Glutamatergic neuron (in vitro differentiated cells): ENCODE measurements at regions not wholly inside any gene's neighbourhood (a gene's known extent, or its start where the extent isn't known, plus 50 kb on each side); places are given as distances from the start of the nearest gene placed in this dataset.

ENCODE experiments used
- DNase-seq: peaks from one replicate; pipeline ENCODE4 v3.0.0; 2022
- H3K27ac Mint-ChIP-seq: one replicate; pipeline ENCODE4 v1.8.0; 2020; ENCODE audit warnings: mild to moderate bottlenecking, mixed read lengths, inconsistent platforms; ENCODE audit not compliant: unreplicated experiment
- H3K27me3 Mint-ChIP-seq: one replicate; pipeline ENCODE4 v1.8.0; 2020; ENCODE audit warnings: mild to moderate bottlenecking, moderate library complexity, mixed read lengths, inconsistent platforms; ENCODE audit not compliant: unreplicated experiment
- H3K36me3 Mint-ChIP-seq: one replicate; pipeline ENCODE4 v1.8.0; 2020; ENCODE audit warnings: mild to moderate bottlenecking, mixed read lengths, inconsistent platforms; ENCODE audit not compliant: unreplicated experiment
- H3K4me1 Mint-ChIP-seq: one replicate; pipeline ENCODE4 v1.8.0; 2020; ENCODE audit warnings: mild to moderate bottlenecking, low read depth, mixed read lengths, inconsistent platforms; ENCODE audit not compliant: unreplicated experiment
- H3K4me3 Mint-ChIP-seq: one replicate; pipeline ENCODE4 v1.8.0; 2020; ENCODE audit warnings: mild to moderate bottlenecking, mixed read lengths, inconsistent platforms; ENCODE audit not compliant: unreplicated experiment
- H3K9me3 Mint-ChIP-seq: one replicate; pipeline ENCODE4 v1.8.0; 2020; ENCODE audit warnings: mild to moderate bottlenecking, moderate library complexity, mixed read lengths, inconsistent platforms; ENCODE audit not compliant: unreplicated experiment
- CTCF ChIP-seq: fragments of 200-600 bp; sonication (generic); IDR thresholded peaks from one replicate; pipeline ENCODE4 v1.5.0; 2021; ENCODE audit not compliant: partially characterized antibody, unreplicated experiment

DNA sequence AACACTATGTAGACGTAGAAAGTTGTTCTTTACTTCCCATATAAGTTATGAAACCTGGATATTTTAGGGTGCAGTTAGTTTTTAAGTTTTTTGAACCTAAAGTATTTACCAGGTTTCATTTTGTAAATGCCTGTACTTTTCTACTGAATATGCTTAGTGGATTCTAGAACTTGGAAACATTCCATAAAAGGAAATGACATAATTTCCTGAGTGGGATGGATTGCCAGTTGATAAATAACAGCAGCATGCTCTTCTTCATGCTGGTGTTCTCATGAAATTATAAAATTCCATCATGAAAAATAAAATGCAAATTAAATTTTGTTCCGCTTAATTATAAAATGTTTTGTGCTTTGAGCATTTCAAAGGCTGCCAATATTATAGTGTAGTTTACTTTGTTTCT is 362.2 kb upstream of the PCDH20 start:
- no peak for TF ChIP-seq CTCF
- Mint-ChIP-seq H3K36me3 (no peaks in the 10 kb centered on the region), H3K4me3 (no peak overlapping the region), H3K9me3 (no peaks in the 10 kb centered on the region), H3K27ac (no peak overlapping the region), H3K4me1 (no peaks in the 10 kb centered on the region), H3K27me3 (no peaks in the 10 kb centered on the region)
- no peak for DNase-seq

GRCh38 chr13:61777271-61777670 is 361.6 kb upstream of the PCDH20 start:
- no peaks in the 10 kb centered on the region for H3K27me3 Mint-ChIP-seq
- no peak overlapping the region for H3K27ac Mint-ChIP-seq
- no peak for DNase-seq
- no peaks in the 10 kb centered on the region for H3K36me3 Mint-ChIP-seq
- H3K9me3 Mint-ChIP-seq: no peaks in the 10 kb centered on the region
- H3K4me1 Mint-ChIP-seq: no peaks in the 10 kb centered on the region
- TF ChIP-seq CTCF: no peak
- no peak overlapping the region for H3K4me3 Mint-ChIP-seq

DNA sequence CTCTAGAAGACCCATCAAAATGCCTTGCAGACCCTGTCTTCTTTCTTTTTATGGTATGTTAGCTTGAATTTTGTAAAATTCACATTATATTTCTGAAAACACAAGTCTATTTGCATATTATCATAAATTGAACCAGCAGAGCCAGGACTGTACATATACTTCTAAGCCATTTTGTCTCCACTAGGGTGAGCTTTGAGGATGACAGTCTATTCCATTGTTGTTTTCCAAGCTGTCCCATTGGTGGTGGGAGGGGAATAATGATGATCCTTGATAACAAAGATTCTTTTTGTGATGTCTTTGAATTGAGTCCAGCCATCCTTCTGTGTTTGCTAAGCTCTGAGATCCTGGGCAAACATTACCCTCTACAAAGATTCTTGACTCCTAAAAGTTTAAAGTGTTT is 359.3 kb upstream of the PCDH20 start:
- Mint-ChIP-seq H3K27me3 (no peaks in the 10 kb centered on the region), H3K4me1 (no peaks in the 10 kb centered on the region), H3K9me3 (no peaks in the 10 kb centered on the region), H3K27ac (no peak overlapping the region), H3K36me3 (no peaks in the 10 kb centered on the region), H3K4me3 (no peak overlapping the region)
- no peak for DNase-seq
- TF ChIP-seq CTCF: no peak

DNA sequence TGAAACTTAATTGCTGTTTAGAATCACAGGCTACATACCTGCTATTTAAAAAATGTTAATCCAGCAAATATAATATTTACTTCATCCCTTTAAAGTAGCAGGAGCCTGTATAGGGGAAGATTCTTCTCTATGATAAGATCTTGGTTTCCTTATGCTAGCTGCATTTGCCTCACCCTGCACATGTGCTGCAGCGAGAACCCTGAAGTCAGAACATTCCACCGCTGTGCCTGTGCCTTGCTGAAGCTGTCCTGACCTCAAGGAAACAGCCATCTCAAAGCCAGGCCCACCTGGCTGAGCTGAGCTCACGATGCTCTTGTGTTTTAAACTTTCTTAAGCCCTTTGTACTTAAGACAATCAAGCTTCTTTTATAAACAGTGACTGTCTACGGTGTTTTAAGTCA is 355.0 kb upstream of the PCDH20 start:
- Mint-ChIP-seq H3K9me3 (no peaks in the 10 kb centered on the region), H3K4me3 (no peak overlapping the region), H3K27ac (no peak overlapping the region), H3K4me1 (no peaks in the 10 kb centered on the region), H3K27me3 (no peaks in the 10 kb centered on the region), H3K36me3 (no peaks in the 10 kb centered on the region)
- TF ChIP-seq CTCF: no peak
- no peak for DNase-seq

DNA sequence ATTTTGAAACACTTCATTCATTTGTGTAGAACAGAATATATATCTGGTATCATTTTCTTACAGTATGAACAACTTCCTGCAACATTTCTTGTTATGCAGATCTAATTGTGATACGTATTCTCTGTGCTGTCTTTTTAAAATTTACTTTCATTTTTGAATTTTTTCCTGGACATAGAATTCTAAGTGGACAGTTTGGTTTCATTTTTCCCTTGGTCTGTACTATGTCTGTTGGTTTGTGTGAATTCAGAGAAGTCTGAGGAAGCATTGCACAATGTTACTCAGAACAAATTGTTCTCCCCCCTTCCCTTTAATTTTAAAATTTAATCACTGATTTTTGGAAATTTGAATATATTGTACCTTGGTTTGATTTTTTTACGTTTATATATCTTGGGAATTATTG is 352.5 kb upstream of the PCDH20 start:
- Mint-ChIP-seq H3K9me3 (no peaks in the 10 kb centered on the region), H3K27ac (no peak overlapping the region)

More for the DNA sequence above, 352.5 kb upstream of the PCDH20 start:
- no peak for DNase-seq
- Mint-ChIP-seq H3K27me3 (no peaks in the 10 kb centered on the region), H3K4me1 (no peaks in the 10 kb centered on the region), H3K4me3 (no peak overlapping the region), H3K36me3 (no peaks in the 10 kb centered on the region)
- no peak for TF ChIP-seq CTCF
